PC-9 (cell line): ENCODE measurements at regions not wholly inside any gene's neighbourhood (a gene's known extent, or its start where the extent isn't known, plus 50 kb on each side); places are given as distances from the start of the nearest gene placed in this dataset.

Experiments
- BruUV-seq: library from RNA; stranded (reverse); fragments of 400-500 nt; replicated peaks from 2 replicates; lab custom pipeline; 2021; lab: Mats Ljungman, UMichigan
- CTCF ChIA-PET: fragments of 300-600 bp; sonication (Branson Sonifier 250); formaldehyde crosslinking; loops from one replicate; lab custom pipeline; 2022; ENCODE audit warnings: antibody characterized with exemption; lab: Charles Lee
- POLR2A ChIA-PET: fragments of 300-600 bp; sonication (Branson Sonifier 250); formaldehyde crosslinking; loops from one replicate; lab custom pipeline; 2022; ENCODE audit warnings: antibody characterized with exemption; ENCODE audit not compliant: unreplicated experiment; lab: Charles Lee
- DNase-seq, 2 experiments: peaks; one replicate each; pipeline versions ENCODE4 v3.0.0 to v3.0.0-alpha.2; 2015 to 2022; ENCODE audit warnings: mixed read lengths in 1 of 2
- H2AFZ ChIP-seq: fragments of 200-600 bp; sonication (generic); 2 replicates; pipeline ENCODE4 v1.8.1; 2017; ENCODE audit warnings: antibody characterized with exemption
- H3F3A ChIP-seq: fragments of 200-600 bp; sonication (generic); 2 replicates; pipeline ENCODE4 v1.8.1; 2017; ENCODE audit warnings: antibody characterized with exemption, mild to moderate bottlenecking, low read depth; ENCODE audit not compliant: insufficient read depth
- H3K27ac ChIP-seq: fragments of 200-600 bp; sonication (generic); 2 replicates; pipeline ENCODE4 v1.6.1; 2016; ENCODE audit warnings: mixed run types
- H3K27me3 ChIP-seq: fragments of 200-600 bp; sonication (generic); 2 replicates; pipeline ENCODE4 v1.6.1; 2016; ENCODE audit warnings: low read depth, mixed run types; ENCODE audit not compliant: insufficient read depth
- H3K36me3 ChIP-seq: fragments of 200-600 bp; sonication (generic); 2 replicates; pipeline ENCODE4 v1.6.1; 2016; ENCODE audit warnings: low read depth, mixed run types
- H3K4me1 ChIP-seq: fragments of 200-600 bp; sonication (generic); replicated peaks from 2 replicates; pipeline ENCODE4 v1.6.1; 2016; ENCODE audit warnings: mixed run types; ENCODE audit not compliant: insufficient read depth
- H3K4me2 ChIP-seq: fragments of 200-600 bp; sonication (generic); 2 replicates; pipeline ENCODE4 v1.6.1; 2017; ENCODE audit warnings: mixed run types
- H3K4me3 ChIP-seq: fragments of 200-600 bp; sonication (generic); 2 replicates; pipeline ENCODE4 v1.6.1; 2016; ENCODE audit warnings: mixed run types
- H3K79me2 ChIP-seq: fragments of 200-600 bp; sonication (generic); 2 replicates; pipeline ENCODE4 v1.6.1; 2017; ENCODE audit warnings: low read depth, mixed run types
- H3K9me2 ChIP-seq: fragments of 200-600 bp; sonication (generic); 2 replicates; pipeline ENCODE4 v1.8.1; 2017; ENCODE audit warnings: mild to moderate bottlenecking; ENCODE audit not compliant: insufficient read depth
- H3K9me3 ChIP-seq: fragments of 200-600 bp; sonication (generic); 2 replicates; pipeline ENCODE4 v1.8.1; 2016; ENCODE audit warnings: low read depth; ENCODE audit not compliant: insufficient read depth
- H4K20me1 ChIP-seq: fragments of 200-600 bp; sonication (generic); 2 replicates; pipeline ENCODE4 v1.8.1; 2017; ENCODE audit not compliant: insufficient read depth
- CTCF ChIP-seq: fragments of 200-600 bp; sonication (generic); conservative IDR thresholded peaks from 2 replicates; pipeline ENCODE4 v1.6.1; 2017; ENCODE audit warnings: mixed run types, antibody characterized with exemption, mild to moderate bottlenecking, moderate library complexity
- EZH2 ChIP-seq: fragments of 200-600 bp; sonication (generic); IDR thresholded peaks from 2 replicates; pipeline ENCODE4 v1.8.0; 2017; ENCODE audit warnings: antibody characterized with exemption, low read depth
- intact Hi-C: fragments of 100-400 bp; cut with micrococcal nuclease; formaldehyde crosslinking; loops from one replicate; pipeline ENCODE4 v1.10.0; 2022; ENCODE audit not compliant: unreplicated experiment

GRCh38 chr19:37829526-37829925 lies 50.1 kb upstream of the ZNF573 start:
- intact Hi-C loops, result no loop called here
- Histone ChIP-seq H3K27ac (no peak overlapping the region), H3K9me3 (no peaks in the 10 kb centered on the region), H3K4me3 (no peak overlapping the region), H4K20me1 (no peaks in the 10 kb centered on the region), H2AFZ (no peak overlapping the region), H3K79me2 (no peaks in the 10 kb centered on the region), H3K9me2 (no peaks in the 10 kb centered on the region), H3K27me3 (peaks cover 57% of the 10 kb centered on the region), H3K36me3 (no peaks in the 10 kb centered on the region), H3K4me2 (no peak overlapping the region), H3K4me1 (no peaks in the 10 kb centered on the region), H3F3A (no peaks in the 10 kb centered on the region)
- DNase-seq, result no peak
- ChIA-PET POLR2A (no interaction called here), CTCF (interaction anchor here (0.5 kb wide), 1 partner anchor 144 kb away, joined by 3 read pairs; no protein-coding TSS in a partner anchor)
- no TSS peak for BruUV-seq
- no peak for TF ChIP-seq CTCF
- no peak for TF ChIP-seq EZH2
